H1 (cell line): ENCODE measurements at regions not wholly inside any gene's neighbourhood (a gene's known extent, or its start where the extent isn't known, plus 50 kb on each side); places are given as distances from the start of the nearest gene placed in this dataset.

ENCODE experiments used
- CTCF ChIA-PET: fragments of 300-600 bp; sonication (Branson Sonifier 250); formaldehyde crosslinking; loops from one replicate; lab custom pipeline; 2021; ENCODE audit not compliant: partially characterized antibody; lab: Charles Lee
- POLR2A ChIA-PET: fragments of 300-600 bp; sonication (Branson Sonifier 250); formaldehyde crosslinking; loops from one replicate; lab custom pipeline; 2021; ENCODE audit warnings: inconsistent platforms; ENCODE audit not compliant: partially characterized antibody; lab: Charles Lee
- DNase-seq, 2 experiments: peaks; one replicate each; pipeline versions ENCODE4 v3.0.0 to v3.0.0-alpha.2; 2010 to 2022; ENCODE audit warnings: low spot score in 2 of 2, low read depth in 1 of 2, mixed read lengths in 1 of 2
- FAIRE-seq: peaks from 2 replicates; lab custom pipeline; 2011; peaks lifted over from hg19 to GRCh38; lab: Jason Lieb, UNC
- H2AFZ ChIP-seq: 2 replicates; pipeline ENCODE4 v1.8.1; 2012; ENCODE audit warnings: low read length, inconsistent platforms
- H2AK5ac ChIP-seq: 2 replicates; pipeline ENCODE4 v1.6.1; 2013; ENCODE audit warnings: low read depth, low read length
- H2BK120ac ChIP-seq: replicated peaks from 2 replicates; pipeline ENCODE3; 2013; ENCODE audit warnings: low read depth, low read length, inconsistent platforms
- H2BK12ac ChIP-seq: 2 replicates; pipeline ENCODE4 v1.6.1; 2013; ENCODE audit warnings: low read depth, low read length
- H2BK15ac ChIP-seq: 2 replicates; pipeline ENCODE4 v1.6.1; 2013; ENCODE audit warnings: low read length
- H2BK20ac ChIP-seq: 2 replicates; pipeline ENCODE4 v1.6.1; 2013; ENCODE audit warnings: low read length
- H2BK5ac ChIP-seq: 2 replicates; pipeline ENCODE4 v1.6.1; 2013; ENCODE audit warnings: low read depth, low read length
- H3K14ac ChIP-seq: 2 replicates; pipeline ENCODE4 v1.6.1; 2013; ENCODE audit warnings: inconsistent platforms; ENCODE audit not compliant: insufficient read length
- H3K18ac ChIP-seq: 2 replicates; pipeline ENCODE4 v1.6.1; 2013; ENCODE audit warnings: low read length; ENCODE audit errors: extremely low read depth
- H3K23ac ChIP-seq: 2 replicates; pipeline ENCODE4 v1.6.1; 2013; ENCODE audit warnings: inconsistent platforms; ENCODE audit not compliant: insufficient read length
- H3K23me2 ChIP-seq: 2 replicates; pipeline ENCODE4 v1.6.1; 2013; ENCODE audit warnings: low read depth, low read length
- H3K27ac ChIP-seq: 2 replicates; pipeline ENCODE4 v1.6.1; 2011; ENCODE audit warnings: low read depth, low read length, inconsistent platforms
- H3K27me3 ChIP-seq, 4 experiments: replicated peaks in 1 of 4; 1 replicate in 1 of 4; 2 replicates in 3 of 4; pipeline versions ENCODE4 v1.6.1 to v1.8.1; 2011 to 2013; ENCODE audit warnings: low read length in 3 of 4, mild to moderate bottlenecking in 3 of 4, inconsistent platforms in 2 of 4, mixed read lengths in 2 of 4, moderate library complexity in 1 of 4; ENCODE audit not compliant: control insufficient read depth in 3 of 4, insufficient read depth in 3 of 4; ENCODE audit errors: extremely low read depth in 1 of 4
- H3K36me3 ChIP-seq, 4 experiments: 2 replicates each; pipeline versions ENCODE4 v1.6.1 to v1.8.1; 2011 to 2013; ENCODE audit warnings: mild to moderate bottlenecking in 4 of 4, low read length in 3 of 4, moderate library complexity in 2 of 4, control low read depth in 1 of 4, inconsistent platforms in 1 of 4; ENCODE audit not compliant: insufficient read depth in 4 of 4, control insufficient read depth in 2 of 4
- H3K4ac ChIP-seq: replicated peaks from 2 replicates; pipeline ENCODE3; 2013; ENCODE audit warnings: low read length, low read depth, mixed read lengths, inconsistent platforms; ENCODE audit not compliant: insufficient read length
- H3K4me1 ChIP-seq, 4 experiments: replicated peaks in 1 of 4; 1 replicate in 1 of 4; 2 replicates in 3 of 4; pipeline versions ENCODE4 v1.6.1 to v1.8.1; 2011 to 2013; ENCODE audit warnings: low read length in 3 of 4, inconsistent platforms in 2 of 4, mixed read lengths in 1 of 4; ENCODE audit not compliant: insufficient read depth in 4 of 4, control insufficient read depth in 3 of 4
- H3K4me2 ChIP-seq, 2 experiments: 2 replicates each; pipeline versions ENCODE4 v1.6.1 to v1.8.1; 2011 to 2013; ENCODE audit warnings: low read depth in 2 of 2, low read length in 2 of 2, control low read depth in 1 of 2, inconsistent platforms in 1 of 2, mild to moderate bottlenecking in 1 of 2; ENCODE audit not compliant: insufficient read depth in 1 of 2
- H3K4me3 ChIP-seq, 4 experiments: fragments of 200-600, 300-600 bp in 1 of 4; sonication (generic), shearing (Covaris generic), sonication (Bioruptor Twin) in 1 of 4; 2 replicates each; pipeline versions ENCODE4 v1.5.1 to v1.8.1; 2011 to 2016; ENCODE audit warnings: low read length in 4 of 4, low read depth in 3 of 4, control low read depth in 2 of 4, inconsistent platforms in 2 of 4, mild to moderate bottlenecking in 2 of 4, mixed read lengths in 1 of 4, moderate library complexity in 1 of 4; ENCODE audit not compliant: insufficient read depth in 2 of 4; ENCODE audit errors: extremely low read depth in 1 of 4
- H3K56ac ChIP-seq: replicated peaks from 2 replicates; pipeline ENCODE3; 2013; ENCODE audit warnings: low read depth, mild to moderate bottlenecking, mixed read lengths, low read length, inconsistent platforms; ENCODE audit not compliant: insufficient read length
- H3K79me1 ChIP-seq: 2 replicates; pipeline ENCODE4 v1.6.1; 2013; ENCODE audit warnings: low read depth, low read length, control low read depth
- H3K79me2 ChIP-seq, 2 experiments: 2 replicates each; pipeline versions ENCODE4 v1.6.1 to v1.8.1; 2012 to 2013; ENCODE audit warnings: low read length in 2 of 2, mild to moderate bottlenecking in 2 of 2, inconsistent platforms in 1 of 2; ENCODE audit not compliant: insufficient read depth in 2 of 2, control insufficient read depth in 1 of 2
- H3K9ac ChIP-seq, 4 experiments: replicated peaks in 1 of 4; 1 replicate in 1 of 4; 2 replicates in 3 of 4; pipeline versions ENCODE4 v1.6.1 to v1.8.1; 2011 to 2013; ENCODE audit warnings: low read depth in 3 of 4, low read length in 3 of 4, control low read depth in 2 of 4, mild to moderate bottlenecking in 2 of 4, moderate library complexity in 2 of 4, inconsistent platforms in 1 of 4; ENCODE audit errors: extremely low read depth in 1 of 4
- H3K9me3 ChIP-seq, 2 experiments: 2 replicates each; pipeline versions ENCODE4 v1.6.1 to v1.8.1; 2012 to 2013; ENCODE audit warnings: mild to moderate bottlenecking in 2 of 2, moderate library complexity in 2 of 2, control low read depth in 1 of 2, inconsistent platforms in 1 of 2, low read depth in 1 of 2, low read length in 1 of 2, mixed read lengths in 1 of 2; ENCODE audit not compliant: insufficient read depth in 2 of 2
- H4K20me1 ChIP-seq, 2 experiments: replicated peaks in 1 of 2; 2 replicates each; pipeline versions ENCODE3 to v1.8.1; 2011 to 2013; ENCODE audit warnings: inconsistent platforms in 2 of 2, low read length in 2 of 2, mild to moderate bottlenecking in 1 of 2; ENCODE audit not compliant: insufficient read depth in 2 of 2, control insufficient read depth in 1 of 2
- H4K5ac ChIP-seq: 2 replicates; pipeline ENCODE4 v1.6.1; 2013; ENCODE audit warnings: low read length, low read depth, mixed read lengths, inconsistent platforms; ENCODE audit not compliant: insufficient read length
- H4K8ac ChIP-seq: 2 replicates; pipeline ENCODE4 v1.8.0; 2013; ENCODE audit warnings: mild to moderate bottlenecking, moderate library complexity, low read length, inconsistent platforms; ENCODE audit not compliant: insufficient read depth; ENCODE audit errors: extremely low read depth
- H4K91ac ChIP-seq: replicated peaks from 2 replicates; pipeline ENCODE3; 2013; ENCODE audit warnings: low read length, mixed read lengths, inconsistent platforms; ENCODE audit not compliant: insufficient read length
- CBX5 ChIP-seq: fragments of 300-800, 300-1000 bp; sonication (generic); IDR thresholded peaks from 2 replicates; pipeline ENCODE4 v1.7.1; 2016; ENCODE audit warnings: antibody characterized with exemption, low read length, low read depth
- CEBPB ChIP-seq: IDR thresholded peaks from 2 replicates; pipeline ENCODE4 v1.6.1; 2012; ENCODE audit warnings: low read depth, low read length
- EP300 ChIP-seq, 2 experiments: IDR thresholded peaks; 1 replicate in 1 of 2; 2 replicates in 1 of 2; pipeline ENCODE4 v1.6.1; 2011 to 2012; ENCODE audit warnings: low read depth in 2 of 2, low read length in 2 of 2, mild to moderate bottlenecking in 2 of 2, borderline replicate concordance in 1 of 2, inconsistent platforms in 1 of 2, moderate library complexity in 1 of 2
- GABPA ChIP-seq: IDR thresholded peaks from 2 replicates; pipeline ENCODE4 v1.6.1; 2011; ENCODE audit warnings: mild to moderate bottlenecking, low read length, moderate library complexity, borderline replicate concordance; ENCODE audit not compliant: insufficient read depth
- GTF2F1 ChIP-seq: IDR thresholded peaks from 2 replicates; pipeline ENCODE4 v1.6.1; 2012; ENCODE audit warnings: low read depth, low read length, improper control_type of control experiment, borderline replicate concordance
- KDM1A ChIP-seq: fragments of 200-600, 300-600 bp; sonication (generic); IDR thresholded peaks from 2 replicates; pipeline ENCODE4 v1.7.1; 2016; ENCODE audit warnings: mild to moderate bottlenecking, low read length, borderline replicate concordance
- KDM4A ChIP-seq: IDR thresholded peaks from one replicate; pipeline ENCODE4 v1.7.1; 2012; ENCODE audit warnings: low read depth, mild to moderate bottlenecking, moderate library complexity, low read length, inconsistent platforms; ENCODE audit not compliant: severe bottlenecking
- KDM5A ChIP-seq: fragments of 200-600 bp; IDR thresholded peaks from 2 replicates; pipeline ENCODE4 v1.7.1; 2012; ENCODE audit warnings: mild to moderate bottlenecking, low read length, inconsistent platforms, mixed read lengths
- POLR2AphosphoS5 ChIP-seq: IDR thresholded peaks from 2 replicates; pipeline ENCODE4 v1.6.1; 2011; ENCODE audit warnings: low read depth, low read length
- RBBP5 ChIP-seq: IDR thresholded peaks from 2 replicates; pipeline ENCODE4 v1.7.1; 2012; ENCODE audit warnings: low read depth, mild to moderate bottlenecking, inconsistent platforms, low read length, moderate library complexity, borderline replicate concordance
- SIRT6 ChIP-seq: IDR thresholded peaks from one replicate; pipeline ENCODE4 v1.7.1; 2012; ENCODE audit warnings: low read length, inconsistent platforms
- SUZ12 ChIP-seq: fragments of 200-600 bp; sonication (generic); IDR thresholded peaks from 2 replicates; pipeline ENCODE4 v1.6.1; 2012; ENCODE audit warnings: mild to moderate bottlenecking, inconsistent platforms, low read length, moderate library complexity, mixed read lengths
- TAF1 ChIP-seq: IDR thresholded peaks from 2 replicates; pipeline ENCODE4 v1.6.1; 2011; ENCODE audit warnings: mild to moderate bottlenecking, low read depth, low read length
- YY1 ChIP-seq: IDR thresholded peaks from 2 replicates; pipeline ENCODE4 v1.6.1; 2011; ENCODE audit warnings: low read depth, mild to moderate bottlenecking, low read length
- WGBS, 2 experiments: shearing (Covaris generic) in 1 of 2; methylation state at CpG; one replicate each; pipeline versions ENCODE4 v1.1.6 to v1.1.7; 2013 to 2015; ENCODE audit warnings: low lambda C conversion rate in 2 of 2, mixed read lengths in 2 of 2, inconsistent platforms in 1 of 2, low coverage in 1 of 2, missing lambda C conversion rate in 1 of 2; ENCODE audit not compliant: insufficient replicate concordance in 2 of 2, insufficient coverage in 1 of 2, insufficient read length in 1 of 2; ENCODE audit errors: extremely low coverage in 1 of 2, missing lambda C conversion rate in 1 of 2; 5-methylcytosine and 5-hydroxymethylcytosine counted together

DNA sequence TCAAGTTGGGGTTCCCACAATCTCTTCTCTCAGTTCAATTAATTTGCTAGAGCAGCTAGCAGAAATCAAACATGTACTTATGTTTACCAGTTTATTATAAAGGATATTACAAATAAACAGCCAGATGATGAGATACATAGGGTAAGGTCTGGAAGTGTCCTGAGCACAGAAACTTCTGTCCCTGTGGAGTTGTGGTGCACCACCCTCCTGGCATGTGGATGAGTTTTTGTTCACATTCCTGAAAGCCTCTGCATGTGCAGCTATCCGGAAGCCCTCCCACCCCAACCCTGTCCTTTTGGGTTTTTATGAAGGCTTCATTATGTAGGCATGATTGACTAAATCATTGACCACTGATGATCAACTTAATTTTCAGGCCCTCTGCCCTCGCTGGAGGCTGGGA is 791.2 kb upstream of the ZNF608 start:
- no peaks in the 10 kb centered on the region for H3K4me1 ChIP-seq
- ChIA-PET POLR2A (no interaction called here), CTCF (no interaction called here)
- no peaks in the 10 kb centered on the region for H3K23me2 ChIP-seq
- no peak overlapping the region for H2AK5ac ChIP-seq
- H4K91ac ChIP-seq, result no peak overlapping the region
- H4K5ac ChIP-seq, result no peak overlapping the region
- no peak overlapping the region for H2BK15ac ChIP-seq
- no peak overlapping the region for H3K56ac ChIP-seq
- no peak overlapping the region for H2BK20ac ChIP-seq
- H4K20me1 ChIP-seq, result no peaks in the 10 kb centered on the region
- no peak overlapping the region for H3K23ac ChIP-seq
- WGBS, 2 experiments, result 92% methylated on average over 2 of the region's 2 CpGs; no CpG with 5 or more reads in 1 of the 2 experiments
- H3K79me2 ChIP-seq, result no peaks in the 10 kb centered on the region
- H3K27ac ChIP-seq, result no peak overlapping the region
- H2BK120ac ChIP-seq, result no peak overlapping the region
- H3K4me2 ChIP-seq, result no peak overlapping the region
- no peak overlapping the region for H3K4me3 ChIP-seq
- no peak overlapping the region for H3K14ac ChIP-seq
- DNase-seq (no peak), FAIRE-seq (no peak)
- H3K4ac ChIP-seq, result no peak overlapping the region
- H3K9me3 ChIP-seq, result no peaks in the 10 kb centered on the region; a peak in 1 of 4 replicates
- H3K18ac ChIP-seq, result no peak overlapping the region
- no peak overlapping the region for H3K9ac ChIP-seq
- H4K8ac ChIP-seq, result no peak overlapping the region
- H2BK5ac ChIP-seq, result no peak overlapping the region
- H3K79me1 ChIP-seq, result no peaks in the 10 kb centered on the region
- no peaks in the 10 kb centered on the region for H3K36me3 ChIP-seq
- H2BK12ac ChIP-seq, result no peak overlapping the region
- no peak overlapping the region for H2AFZ ChIP-seq
- H3K27me3 ChIP-seq, result no peaks in the 10 kb centered on the region
- no peak for TF ChIP-seq EP300 (IDR thresholded peaks at IDR 0.05; ENCODE audit: borderline replicate concordance in 1 of 2, low read depth in 2 of 2, low read length in 2 of 2)
- no peak for TF ChIP-seq KDM5A
- no peak for TF ChIP-seq KDM4A
- no peak for TF ChIP-seq YY1
- no peak for TF ChIP-seq CBX5
- no peak for TF ChIP-seq GTF2F1
- TF ChIP-seq CEBPB, result no peak
- TF ChIP-seq SUZ12, result no peak
- TF ChIP-seq KDM1A, result no peak
- no peak for TF ChIP-seq RBBP5
- no peak for TF ChIP-seq POLR2AphosphoS5
- TF ChIP-seq SIRT6, result no peak
- TF ChIP-seq GABPA, result no peak
- no peak for TF ChIP-seq TAF1
